ENCODE measurements at regions not wholly inside any gene's neighbourhood (a gene's known extent, or its start where the extent isn't known, plus 50 kb on each side); places are given as distances from the start of the nearest gene placed in this dataset.

DNA sequence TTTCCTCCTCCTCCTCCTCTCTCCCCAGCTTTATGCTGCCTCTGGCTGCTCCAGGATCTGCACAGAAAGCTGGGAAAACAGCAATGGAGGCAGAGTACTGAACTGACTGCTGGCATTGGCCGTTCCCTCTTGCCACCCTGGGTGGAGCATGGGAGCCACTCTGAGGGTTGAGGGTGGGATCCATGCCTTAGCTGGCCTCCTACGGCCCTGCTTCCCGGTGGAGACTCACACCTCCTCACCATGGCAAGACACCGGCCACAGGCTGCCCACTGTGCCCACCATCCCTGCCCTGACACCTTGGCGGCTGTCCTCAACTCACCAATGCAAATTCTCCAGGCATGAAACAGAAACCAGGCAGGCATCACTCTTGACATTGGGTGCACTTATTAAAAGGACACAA, 832.3 kb upstream of the ID2 start:
- H3K9me2 ChIP-seq (replicated peaks; ENCODE audit: insufficient read depth, low read length) = no peaks in the 10 kb centered on the region
- H2AFZ ChIP-seq (ENCODE audit: low read length) = no peak overlapping the region
- no peak for DNase-seq
- TF ChIP-seq EZH2 (optimal IDR thresholded peaks at IDR 0.05; ENCODE audit: low read depth, low read length) (no peak), EZH2phosphoT487 (IDR thresholded peaks at IDR 0.05; ENCODE audit: low read length) (no peak)
- TF ChIP-seq, protein P1, sequence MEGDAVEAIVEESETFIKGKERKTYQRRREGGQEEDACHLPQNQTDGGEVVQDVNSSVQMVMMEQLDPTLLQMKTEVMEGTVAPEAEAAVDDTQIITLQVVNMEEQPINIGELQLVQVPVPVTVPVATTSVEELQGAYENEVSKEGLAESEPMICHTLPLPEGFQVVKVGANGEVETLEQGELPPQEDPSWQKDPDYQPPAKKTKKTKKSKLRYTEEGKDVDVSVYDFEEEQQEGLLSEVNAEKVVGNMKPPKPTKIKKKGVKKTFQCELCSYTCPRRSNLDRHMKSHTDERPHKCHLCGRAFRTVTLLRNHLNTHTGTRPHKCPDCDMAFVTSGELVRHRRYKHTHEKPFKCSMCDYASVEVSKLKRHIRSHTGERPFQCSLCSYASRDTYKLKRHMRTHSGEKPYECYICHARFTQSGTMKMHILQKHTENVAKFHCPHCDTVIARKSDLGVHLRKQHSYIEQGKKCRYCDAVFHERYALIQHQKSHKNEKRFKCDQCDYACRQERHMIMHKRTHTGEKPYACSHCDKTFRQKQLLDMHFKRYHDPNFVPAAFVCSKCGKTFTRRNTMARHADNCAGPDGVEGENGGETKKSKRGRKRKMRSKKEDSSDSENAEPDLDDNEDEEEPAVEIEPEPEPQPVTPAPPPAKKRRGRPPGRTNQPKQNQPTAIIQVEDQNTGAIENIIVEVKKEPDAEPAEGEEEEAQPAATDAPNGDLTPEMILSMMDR (IDR thresholded peaks at IDR 0.05; ENCODE audit: low read length) = no peak
- no peak overlapping the region for H3K4me3 ChIP-seq (ENCODE audit: low read length)
- no peak overlapping the region for H3K27ac ChIP-seq (ENCODE audit: low read length)
- no peaks in the 10 kb centered on the region for H3K36me3 ChIP-seq (replicated peaks; ENCODE audit: insufficient read depth, low read length)
- no peaks in the 10 kb centered on the region for H3K4me1 ChIP-seq (ENCODE audit: low read length)
- H4K20me1 ChIP-seq (ENCODE audit: insufficient read depth, low read length) = no peaks in the 10 kb centered on the region
- no peaks in the 10 kb centered on the region for H3K27me3 ChIP-seq (replicated peaks; ENCODE audit: insufficient read depth, low read length)
- no peak overlapping the region for H3K9ac ChIP-seq (ENCODE audit: low read length)
- H3K4me2 ChIP-seq (ENCODE audit: low read depth, low read length) = no peak overlapping the region
- H3K9me3 ChIP-seq (replicated peaks; ENCODE audit: insufficient read depth, low read length) = no peaks in the 10 kb centered on the region
- no peaks in the 10 kb centered on the region for H3K79me2 ChIP-seq (ENCODE audit: low read length)
- no peaks in the 10 kb centered on the region for H3F3A ChIP-seq (ENCODE audit: insufficient read depth, low read length)

DNA sequence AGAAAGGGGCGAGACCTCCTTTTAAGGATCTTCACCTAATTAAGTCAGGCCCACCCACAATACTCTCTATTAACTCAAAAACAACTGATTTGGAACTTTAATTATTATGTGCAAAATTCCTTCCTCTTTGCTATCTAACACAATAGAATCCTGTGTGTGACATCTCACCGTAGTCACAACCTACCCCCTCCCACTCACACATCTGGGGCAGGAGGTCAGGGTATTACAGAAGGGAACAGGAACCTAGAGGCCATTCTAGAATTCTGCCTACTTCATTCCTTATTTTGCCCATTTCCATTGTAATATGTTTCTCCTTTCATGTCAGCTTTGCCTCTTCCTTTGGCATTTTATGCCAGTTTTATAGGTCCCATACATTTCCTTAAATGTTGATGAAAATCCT, 829.3 kb upstream of the ID2 start:
- no peaks in the 10 kb centered on the region for H3K27me3 ChIP-seq (replicated peaks; ENCODE audit: insufficient read depth, low read length)
- no peak overlapping the region for H2AFZ ChIP-seq (ENCODE audit: low read length)
- no peak overlapping the region for H3K4me3 ChIP-seq (ENCODE audit: low read length)
- H3K9ac ChIP-seq (ENCODE audit: low read length) = no peak overlapping the region
- H4K20me1 ChIP-seq (ENCODE audit: insufficient read depth, low read length) = no peaks in the 10 kb centered on the region
- H3K79me2 ChIP-seq (ENCODE audit: low read length) = no peaks in the 10 kb centered on the region
- no peak overlapping the region for H3K27ac ChIP-seq (ENCODE audit: low read length)
- no peaks in the 10 kb centered on the region for H3K4me1 ChIP-seq (ENCODE audit: low read length)
- no peak for DNase-seq
- no peaks in the 10 kb centered on the region for H3K9me2 ChIP-seq (replicated peaks; ENCODE audit: insufficient read depth, low read length)
- no peaks in the 10 kb centered on the region for H3K36me3 ChIP-seq (replicated peaks; ENCODE audit: insufficient read depth, low read length)
- H3K9me3 ChIP-seq (replicated peaks; ENCODE audit: insufficient read depth, low read length) = no peaks in the 10 kb centered on the region
- H3K4me2 ChIP-seq (ENCODE audit: low read depth, low read length) = no peak overlapping the region
- TF ChIP-seq, protein P1 (IDR thresholded peaks at IDR 0.05; ENCODE audit: low read length) = no peak
- no peak for TF ChIP-seq EZH2 (optimal IDR thresholded peaks at IDR 0.05; ENCODE audit: low read depth, low read length)
- no peak for TF ChIP-seq EZH2phosphoT487 (IDR thresholded peaks at IDR 0.05; ENCODE audit: low read length)
- no peaks in the 10 kb centered on the region for H3F3A ChIP-seq (ENCODE audit: insufficient read depth, low read length)

DNA sequence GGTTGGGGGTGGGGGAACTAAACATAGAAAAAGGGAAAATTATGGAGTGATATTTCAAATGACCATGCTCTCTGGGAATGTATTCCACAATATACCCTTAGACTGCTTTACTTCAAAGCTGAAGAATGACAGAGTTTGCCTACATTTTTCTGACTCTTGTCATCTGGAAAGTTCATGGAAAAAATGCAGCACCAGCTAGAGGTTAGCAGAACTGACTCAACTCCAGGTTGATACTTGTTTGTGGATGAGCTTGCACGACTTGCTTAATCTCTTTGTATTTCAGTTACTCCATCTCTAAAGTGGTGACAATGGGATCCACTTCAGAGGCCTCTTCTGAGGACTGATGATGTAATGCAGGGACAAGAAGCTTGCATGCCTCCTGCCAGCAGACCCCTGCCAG, 824.0 kb upstream of the ID2 start:
- Histone ChIP-seq H2AFZ (ENCODE audit: low read length) (no peak overlapping the region), H3K4me1 (ENCODE audit: low read length) (no peaks in the 10 kb centered on the region), H3K79me2 (ENCODE audit: low read length) (no peaks in the 10 kb centered on the region), H3K36me3 (replicated peaks; ENCODE audit: insufficient read depth, low read length) (no peaks in the 10 kb centered on the region), H3K27me3 (replicated peaks; ENCODE audit: insufficient read depth, low read length) (no peaks in the 10 kb centered on the region), H4K20me1 (ENCODE audit: insufficient read depth, low read length) (no peaks in the 10 kb centered on the region), H3K9me3 (replicated peaks; ENCODE audit: insufficient read depth, low read length) (no peaks in the 10 kb centered on the region), H3K27ac (ENCODE audit: low read length) (no peak overlapping the region), H3K9me2 (replicated peaks; ENCODE audit: insufficient read depth, low read length) (no peaks in the 10 kb centered on the region), H3K4me3 (ENCODE audit: low read length) (no peak overlapping the region), H3K4me2 (ENCODE audit: low read depth, low read length) (no peak overlapping the region), H3K9ac (ENCODE audit: low read length) (no peak overlapping the region), H3F3A (ENCODE audit: insufficient read depth, low read length) (no peaks in the 10 kb centered on the region)
- TF ChIP-seq EZH2 (optimal IDR thresholded peaks at IDR 0.05; ENCODE audit: low read depth, low read length) (no peak), EZH2phosphoT487 (IDR thresholded peaks at IDR 0.05; ENCODE audit: low read length) (no peak)
- TF ChIP-seq, protein P1 (IDR thresholded peaks at IDR 0.05; ENCODE audit: low read length) = no peak
- no peak for DNase-seq
